CD14-positive monocyte (primary cell): ENCODE measurements at regions not wholly inside any gene's neighbourhood (a gene's known extent, or its start where the extent isn't known, plus 50 kb on each side); places are given as distances from the start of the nearest gene placed in this dataset.

Experiments used
- DNase-seq, 3 donors: peaks; one replicate each; pipeline ENCODE4 v3.0.0-alpha.2; 2011 to 2022
- H2AFZ ChIP-seq: 2 replicates; pipeline ENCODE4 v1.6.0; 2012; ENCODE audit warnings: mild to moderate bottlenecking, low read depth, low read length, inconsistent platforms; ENCODE audit not compliant: insufficient read depth, poor library complexity, severe bottlenecking
- H3K27ac ChIP-seq, 2 donors: 1 replicate in 1 of 2; 2 replicates in 1 of 2; pipeline ENCODE4 v1.5.1; 2012 to 2013; ENCODE audit warnings: low read length in 2 of 2, control low read depth in 1 of 2, inconsistent platforms in 1 of 2, low read depth in 1 of 2, mild to moderate bottlenecking in 1 of 2
- H3K27me3 ChIP-seq, 2 donors: one replicate each; pipeline versions ENCODE4 v1.6.0 to v1.6.1; 2011 to 2013; ENCODE audit warnings: low read length in 2 of 2; ENCODE audit not compliant: control insufficient read depth in 2 of 2, insufficient read depth in 2 of 2
- H3K36me3 ChIP-seq, 2 donors: replicated peaks in 1 of 2; 1 replicate in 1 of 2; 2 replicates in 1 of 2; pipeline versions ENCODE4 v1.5.1 to v1.6.1; 2012 to 2013; ENCODE audit warnings: low read length in 2 of 2, control low read depth in 1 of 2, inconsistent platforms in 1 of 2, mild to moderate bottlenecking in 1 of 2; ENCODE audit not compliant: insufficient read depth in 2 of 2, control insufficient read depth in 1 of 2
- H3K4me1 ChIP-seq, 2 donors: 1 replicate in 1 of 2; 2 replicates in 1 of 2; pipeline versions ENCODE4 v1.5.1 to v1.6.1; 2012 to 2013; ENCODE audit warnings: low read length in 2 of 2, control low read depth in 1 of 2, inconsistent platforms in 1 of 2, mild to moderate bottlenecking in 1 of 2, moderate library complexity in 1 of 2; ENCODE audit not compliant: insufficient read depth in 2 of 2, control insufficient read depth in 1 of 2
- H3K4me2 ChIP-seq: replicated peaks from 2 replicates; pipeline ENCODE3; 2012; ENCODE audit warnings: low read length, moderate library complexity, mild to moderate bottlenecking; ENCODE audit not compliant: poor library complexity, severe bottlenecking; ENCODE audit errors: extremely low read depth
- H3K4me3 ChIP-seq, 3 experiments: fragments of 200-600 bp in 1 of 3; sonication (generic) in 1 of 3; replicated peaks in 1 of 3; 1 replicate in 2 of 3; 2 replicates in 1 of 3; pipeline ENCODE4 v1.5.1; 2011 to 2013; ENCODE audit warnings: low read length in 3 of 3, mild to moderate bottlenecking in 3 of 3, control low read depth in 2 of 3, low read depth in 2 of 3, inconsistent platforms in 1 of 3, moderate library complexity in 1 of 3
- H3K79me2 ChIP-seq: 2 replicates; pipeline ENCODE4 v1.6.0; 2012; ENCODE audit warnings: mild to moderate bottlenecking, control low read depth, inconsistent platforms, low read length, moderate library complexity; ENCODE audit not compliant: insufficient read depth
- H3K9ac ChIP-seq: 2 replicates; pipeline ENCODE4 v1.6.0; 2017; ENCODE audit warnings: low read length, mild to moderate bottlenecking; ENCODE audit not compliant: insufficient read depth, poor library complexity, severe bottlenecking
- H3K9me3 ChIP-seq, 2 donors: replicated peaks in 1 of 2; 1 replicate in 1 of 2; 2 replicates in 1 of 2; pipeline versions ENCODE4 v1.5.1 to v1.6.1; 2012 to 2013; ENCODE audit warnings: low read length in 2 of 2, control low read depth in 1 of 2; ENCODE audit not compliant: control insufficient read depth in 1 of 2, insufficient read depth in 1 of 2
- H4K20me1 ChIP-seq: 2 replicates; pipeline ENCODE4 v1.6.0; 2012; ENCODE audit warnings: mild to moderate bottlenecking, low read length, control low read depth, moderate library complexity; ENCODE audit not compliant: insufficient read depth
- H3K27ac Mint-ChIP-seq, 7 donors: one replicate each; pipeline ENCODE4 v1.8.0; 2020; ENCODE audit warnings: mild to moderate bottlenecking in 7 of 7, mixed read lengths in 7 of 7, moderate library complexity in 6 of 7, inconsistent platforms in 2 of 7
- H3K27me3 Mint-ChIP-seq, 3 donors: one replicate each; pipeline ENCODE4 v1.8.0; 2021 to 2022; ENCODE audit warnings: low read depth in 3 of 3, mild to moderate bottlenecking in 3 of 3, mixed read lengths in 3 of 3, moderate library complexity in 3 of 3, inconsistent platforms in 1 of 3
- H3K36me3 Mint-ChIP-seq, 2 donors: one replicate each; pipeline ENCODE4 v1.8.0; 2020; ENCODE audit warnings: mixed read lengths in 2 of 2, inconsistent platforms in 1 of 2, mild to moderate bottlenecking in 1 of 2
- H3K4me1 Mint-ChIP-seq: one replicate; pipeline ENCODE4 v1.8.0; 2020; ENCODE audit warnings: mild to moderate bottlenecking, mixed read lengths
- H3K4me3 Mint-ChIP-seq, 2 donors: one replicate each; pipeline ENCODE4 v1.8.0; 2020; ENCODE audit warnings: mild to moderate bottlenecking in 2 of 2, mixed read lengths in 2 of 2, moderate library complexity in 1 of 2
- H3K9me3 Mint-ChIP-seq, 7 donors: one replicate each; pipeline ENCODE4 v1.8.0; 2020 to 2022; ENCODE audit warnings: mixed read lengths in 7 of 7, mild to moderate bottlenecking in 6 of 7, moderate library complexity in 6 of 7, inconsistent platforms in 2 of 7
- CTCF ChIP-seq: fragments of 200-600 bp; IDR thresholded peaks from one replicate; pipeline ENCODE4 v1.8.0; 2022; ENCODE audit warnings: antibody characterized with exemption, mild to moderate bottlenecking
- WGBS: methylation state at CpG from one replicate; pipeline ENCODE4 v1.1.5; 2013; ENCODE audit warnings: missing lambda C conversion rate; ENCODE audit not compliant: insufficient coverage; 5-methylcytosine and 5-hydroxymethylcytosine counted together
- intact Hi-C, 2 donors: fragments of 100-400 bp; cut with micrococcal nuclease; formaldehyde crosslinking; loops; one replicate each; pipeline versions ENCODE4 v1.15.0 to v1.15.1; 2023

GRCh38 chr2:180655842-180656454, 324.5 kb upstream of the UBE2E3 start:
- no CpG with 5 or more reads among the region's 1 CpG for WGBS

GRCh38 chr2:180655393-180655792, 325.0 kb upstream of the UBE2E3 start:
- Histone ChIP-seq H3K9ac (no peak overlapping the region), H3K4me3 (no peak overlapping the region), H2AFZ (no peak overlapping the region), H3K9me3 (no peaks in the 10 kb centered on the region), H3K36me3 (no peaks in the 10 kb centered on the region), H3K79me2 (no peaks in the 10 kb centered on the region), H3K4me1 (no peaks in the 10 kb centered on the region), H3K27ac (no peak overlapping the region), H3K4me2 (no peak overlapping the region), H3K27me3 (peaks cover 0 to 2% of the 10 kb centered on the region in 2 donors), H4K20me1 (no peaks in the 10 kb centered on the region)
- no CpG with 5 or more reads among the region's 2 CpGs for WGBS
- peaks cover 0 to 3% (median 2%) of the 10 kb centered on the region in 3 donors for H3K27me3 Mint-ChIP-seq
- no peak overlapping the region for H3K4me3 Mint-ChIP-seq
- intact Hi-C loops: no loop called here
- no peak for TF ChIP-seq CTCF
- H3K27ac Mint-ChIP-seq: no peak overlapping the region
- H3K9me3 Mint-ChIP-seq: no peaks in the 10 kb centered on the region
- DNase-seq: no peak
- no peaks in the 10 kb centered on the region for H3K4me1 Mint-ChIP-seq
- no peaks in the 10 kb centered on the region for H3K36me3 Mint-ChIP-seq

More at GRCh38 chr2:180655842-180656454, 324.5 kb upstream of the UBE2E3 start:
- Histone ChIP-seq H3K9ac (no peak overlapping the region), H3K4me3 (no peak overlapping the region), H2AFZ (no peak overlapping the region), H3K79me2 (no peaks in the 10 kb centered on the region), H3K27me3 (peaks cover 0 to 2% of the 10 kb centered on the region in 2 donors), H4K20me1 (no peaks in the 10 kb centered on the region), H3K36me3 (no peaks in the 10 kb centered on the region), H3K9me3 (no peaks in the 10 kb centered on the region), H3K4me2 (no peak overlapping the region), H3K27ac (no peak overlapping the region), H3K4me1 (no peaks in the 10 kb centered on the region)
- H3K27ac Mint-ChIP-seq: no peak overlapping the region
- no peaks in the 10 kb centered on the region for H3K9me3 Mint-ChIP-seq
- DNase-seq: no peak
- H3K27me3 Mint-ChIP-seq: peaks cover 0 to 3% (median 2%) of the 10 kb centered on the region in 3 donors
- H3K36me3 Mint-ChIP-seq: no peaks in the 10 kb centered on the region
- intact Hi-C loops: no loop called here
- no peak overlapping the region for H3K4me3 Mint-ChIP-seq
- H3K4me1 Mint-ChIP-seq: no peaks in the 10 kb centered on the region
- TF ChIP-seq CTCF: peak; percentile 15
